ES-I3 (cell line): ENCODE measurements at regions not wholly inside any gene's neighbourhood (a gene's known extent, or its start where the extent isn't known, plus 50 kb on each side); places are given as distances from the start of the nearest gene placed in this dataset.

ENCODE experiments used
- H3K36me3 ChIP-seq: 2 replicates; pipeline ENCODE4 v1.6.1; 2013; ENCODE audit warnings: mild to moderate bottlenecking, low read length, control low read depth, moderate library complexity; ENCODE audit not compliant: insufficient read depth
- H3K4me1 ChIP-seq: 2 replicates; pipeline ENCODE4 v1.6.1; 2013; ENCODE audit warnings: mild to moderate bottlenecking, control low read depth, low read length; ENCODE audit not compliant: insufficient read depth
- H3K9ac ChIP-seq: 2 replicates; pipeline ENCODE4 v1.6.1; 2013; ENCODE audit warnings: low read depth, mild to moderate bottlenecking, low read length, moderate library complexity
- H3K9me3 ChIP-seq: 2 replicates; pipeline ENCODE4 v1.6.1; 2013; ENCODE audit warnings: mild to moderate bottlenecking, low read length, moderate library complexity; ENCODE audit not compliant: control insufficient read depth, insufficient read depth

- H3K9ac ChIP-seq: no peak overlapping the region
- H3K36me3 ChIP-seq: no peaks in the 10 kb centered on the region
- no peaks in the 10 kb centered on the region for H3K4me1 ChIP-seq
- H3K9me3 ChIP-seq: no peaks in the 10 kb centered on the region
Observed at GRCh38 chr2:8214036-8214615, 467.7 kb upstream of the ID2 start.

- Histone ChIP-seq H3K36me3 (no peaks in the 10 kb centered on the region), H3K4me1 (no peaks in the 10 kb centered on the region), H3K9ac (no peak overlapping the region), H3K9me3 (no peaks in the 10 kb centered on the region)
Observed at GRCh38 chr2:8215159-8215863, 466.5 kb upstream of the ID2 start.

GRCh38 chr2:8215982-8216381 is 465.9 kb upstream of the ID2 start:
- Histone ChIP-seq H3K9me3 (no peaks in the 10 kb centered on the region), H3K36me3 (no peaks in the 10 kb centered on the region), H3K9ac (no peak overlapping the region), H3K4me1 (no peaks in the 10 kb centered on the region)

GRCh38 chr2:8216397-8216796 is 465.5 kb upstream of the ID2 start:
- Histone ChIP-seq H3K4me1 (no peaks in the 10 kb centered on the region), H3K36me3 (no peaks in the 10 kb centered on the region), H3K9ac (no peak overlapping the region), H3K9me3 (no peaks in the 10 kb centered on the region)

GRCh38 chr2:8217468-8218030 is 464.3 kb upstream of the ID2 start:
- H3K9ac ChIP-seq: no peak overlapping the region
- H3K36me3 ChIP-seq: no peaks in the 10 kb centered on the region
- peaks cover under 1% of the 10 kb centered on the region; the same call in 1 of the 2 replicates for H3K4me1 ChIP-seq
- H3K9me3 ChIP-seq: no peaks in the 10 kb centered on the region

- peaks cover 3% of the 10 kb centered on the region; the same call in 1 of the 2 replicates for H3K4me1 ChIP-seq
- no peaks in the 10 kb centered on the region for H3K9me3 ChIP-seq
- no peak overlapping the region for H3K9ac ChIP-seq
- no peaks in the 10 kb centered on the region for H3K36me3 ChIP-seq
Observed at GRCh38 chr2:8219096-8219495, 462.8 kb upstream of the ID2 start.

- no peaks in the 10 kb centered on the region for H3K9me3 ChIP-seq
Observed at GRCh38 chr2:8219631-8220355, 462.1 kb upstream of the ID2 start.

GRCh38 chr2:8222979-8223694 is 458.7 kb upstream of the ID2 start:
- Histone ChIP-seq H3K36me3 (no peaks in the 10 kb centered on the region), H3K9ac (no peak overlapping the region), H3K4me1 (peaks cover 3% of the 10 kb centered on the region; the same call in 1 of the 2 replicates), H3K9me3 (no peaks in the 10 kb centered on the region)

More at GRCh38 chr2:8219631-8220355, 462.1 kb upstream of the ID2 start:
- Histone ChIP-seq H3K36me3 (no peaks in the 10 kb centered on the region), H3K9ac (no peak overlapping the region), H3K4me1 (peaks cover 3% of the 10 kb centered on the region; the same call in 1 of the 2 replicates)

- H3K36me3 ChIP-seq: no peaks in the 10 kb centered on the region
- peaks cover 3% of the 10 kb centered on the region; the same call in 1 of the 2 replicates for H3K4me1 ChIP-seq
- H3K9me3 ChIP-seq: no peaks in the 10 kb centered on the region
- no peak overlapping the region for H3K9ac ChIP-seq
Observed at GRCh38 chr2:8223695-8224346, 458.0 kb upstream of the ID2 start.

GRCh38 chr2:8224347-8225190 is 457.3 kb upstream of the ID2 start:
- no peak overlapping the region for H3K9ac ChIP-seq
- H3K36me3 ChIP-seq: no peaks in the 10 kb centered on the region
- H3K9me3 ChIP-seq: no peaks in the 10 kb centered on the region
- peaks cover 6% of the 10 kb centered on the region; the same call in 1 of the 2 replicates for H3K4me1 ChIP-seq

- Histone ChIP-seq H3K36me3 (no peaks in the 10 kb centered on the region), H3K4me1 (peaks cover 9% of the 10 kb centered on the region; the same call in 1 of the 2 replicates), H3K9ac (no peak overlapping the region), H3K9me3 (no peaks in the 10 kb centered on the region)
Observed at GRCh38 chr2:8225266-8225665, 456.6 kb upstream of the ID2 start.

- Histone ChIP-seq H3K36me3 (no peaks in the 10 kb centered on the region), H3K4me1 (peaks cover 9% of the 10 kb centered on the region; the same call in 1 of the 2 replicates), H3K9me3 (no peaks in the 10 kb centered on the region), H3K9ac (no peak overlapping the region)
Observed at GRCh38 chr2:8225798-8226197, 456.1 kb upstream of the ID2 start.

GRCh38 chr2:8229546-8229986 is 452.3 kb upstream of the ID2 start:
- Histone ChIP-seq H3K9me3 (no peaks in the 10 kb centered on the region), H3K9ac (no peak overlapping the region), H3K4me1 (peaks cover 5% of the 10 kb centered on the region; the same call in 1 of the 2 replicates), H3K36me3 (no peaks in the 10 kb centered on the region)
